WTC11 (cell line): ENCODE measurements at regions not wholly inside any gene's neighbourhood (a gene's known extent, or its start where the extent isn't known, plus 50 kb on each side); places are given as distances from the start of the nearest gene placed in this dataset.

Experiments
- ATAC-seq: fragments of 200-7000 bp; cut with Tn5 transposase; 2 replicates; pipeline ENCODE4 v1.10.0; 2021; ENCODE audit warnings: mild to moderate bottlenecking, moderate library complexity
- CTCF ChIA-PET: fragments of 300-600 bp; sonication (Branson Sonifier 250); formaldehyde crosslinking; loops from one replicate; lab custom pipeline; 2021; ENCODE audit warnings: antibody characterized with exemption; lab: Charles Lee
- POLR2A ChIA-PET: fragments of 350-600 bp; sonication (Branson Sonifier 250); formaldehyde crosslinking; loops from one replicate; lab custom pipeline; 2021; ENCODE audit warnings: antibody characterized with exemption; lab: Charles Lee
- DNase-seq: peaks from one replicate; pipeline ENCODE4 v3.0.0; 2021; ENCODE audit warnings: low spot score
- H3K27ac Mint-ChIP-seq: 2 replicates; pipeline ENCODE4 v1.8.0; 2021; ENCODE audit warnings: mixed read lengths
- H3K27me3 Mint-ChIP-seq: 2 replicates; pipeline ENCODE4 v1.8.0; 2021; ENCODE audit warnings: low read depth, mild to moderate bottlenecking, moderate library complexity, mixed read lengths
- H3K36me3 Mint-ChIP-seq: 2 replicates; pipeline ENCODE4 v1.8.0; 2021; ENCODE audit warnings: mixed read lengths
- H3K4me1 Mint-ChIP-seq: 2 replicates; pipeline ENCODE4 v1.8.0; 2022; ENCODE audit warnings: mixed read lengths
- H3K4me3 Mint-ChIP-seq: 2 replicates; pipeline ENCODE4 v1.8.0; 2021; ENCODE audit warnings: mild to moderate bottlenecking, moderate library complexity, mixed read lengths
- H3K9me3 Mint-ChIP-seq: 2 replicates; pipeline ENCODE4 v1.8.0; 2021; ENCODE audit warnings: mixed read lengths
- ATF1 ChIP-seq: sonication (generic); formaldehyde crosslinking; IDR thresholded peaks from 2 replicates; pipeline ENCODE4 v1.8.1; 2023; ENCODE audit warnings: mild to moderate bottlenecking, moderate library complexity, missing genetic modification reagents
- E2F1 ChIP-seq: sonication (generic); formaldehyde crosslinking; IDR thresholded peaks from 2 replicates; pipeline ENCODE4 v1.8.0; 2022; ENCODE audit warnings: mild to moderate bottlenecking, missing genetic modification reagents
- E2F5 ChIP-seq: sonication (generic); formaldehyde crosslinking; IDR thresholded peaks from 2 replicates; pipeline ENCODE4 v1.8.1; 2022; ENCODE audit warnings: mild to moderate bottlenecking, moderate library complexity, missing genetic modification reagents
- ELF4 ChIP-seq: sonication (generic); formaldehyde crosslinking; IDR thresholded peaks from 2 replicates; pipeline ENCODE4 v1.8.1; 2022; ENCODE audit warnings: low read depth, mild to moderate bottlenecking, moderate library complexity, missing genetic modification reagents
- EMX1 ChIP-seq: fragments of 250-450 bp; sonication (Bioruptor Pico); IDR thresholded peaks from 2 replicates; pipeline ENCODE4 v1.8.0; 2021; ENCODE audit warnings: mild to moderate bottlenecking
- ESRRA ChIP-seq: sonication (generic); formaldehyde crosslinking; IDR thresholded peaks from 2 replicates; pipeline ENCODE4 v1.8.1; 2022; ENCODE audit warnings: mild to moderate bottlenecking, missing genetic modification reagents, borderline replicate concordance
- ETV6 ChIP-seq: sonication (generic); formaldehyde crosslinking; IDR thresholded peaks from 2 replicates; pipeline ENCODE4 v1.8.1; 2022; ENCODE audit warnings: mild to moderate bottlenecking, missing genetic modification reagents
- FOXP4 ChIP-seq: sonication (generic); formaldehyde crosslinking; IDR thresholded peaks from 2 replicates; pipeline ENCODE4 v1.8.0; 2022; ENCODE audit warnings: mild to moderate bottlenecking, missing genetic modification reagents
- GRHL2 ChIP-seq: fragments of 250-450 bp; sonication (Bioruptor Pico); IDR thresholded peaks from 2 replicates; pipeline ENCODE4 v1.8.0; 2022; ENCODE audit warnings: mild to moderate bottlenecking, moderate library complexity; ENCODE audit not compliant: insufficient replicate concordance, severe bottlenecking
- IRF1 ChIP-seq: sonication (generic); formaldehyde crosslinking; IDR thresholded peaks from 2 replicates; pipeline ENCODE4 v1.8.0; 2023; ENCODE audit warnings: missing genetic modification reagents
- NR1H2 ChIP-seq: sonication (generic); formaldehyde crosslinking; IDR thresholded peaks from 2 replicates; pipeline ENCODE4 v1.9.0; 2021; ENCODE audit warnings: mild to moderate bottlenecking, moderate library complexity, missing genetic modification reagents
- NR2C2 ChIP-seq: sonication (generic); formaldehyde crosslinking; IDR thresholded peaks from 2 replicates; pipeline ENCODE4 v1.8.0; 2022; ENCODE audit warnings: mild to moderate bottlenecking, missing genetic modification reagents
- PREB ChIP-seq: sonication (generic); formaldehyde crosslinking; IDR thresholded peaks from 2 replicates; pipeline ENCODE4 v1.8.1; 2022; ENCODE audit warnings: mild to moderate bottlenecking, missing genetic modification reagents, moderate library complexity, borderline replicate concordance
- SMAD4 ChIP-seq: sonication (generic); formaldehyde crosslinking; IDR thresholded peaks from 2 replicates; pipeline ENCODE4 v1.8.0; 2022; ENCODE audit warnings: mild to moderate bottlenecking, missing genetic modification reagents
- TCF7 ChIP-seq: sonication (generic); formaldehyde crosslinking; IDR thresholded peaks from 2 replicates; pipeline ENCODE4 v1.8.0; 2022; ENCODE audit warnings: mild to moderate bottlenecking, low read depth, missing genetic modification reagents, moderate library complexity
- TEAD4 ChIP-seq: sonication (generic); formaldehyde crosslinking; IDR thresholded peaks from 2 replicates; pipeline ENCODE4 v1.8.0; 2022; ENCODE audit warnings: mild to moderate bottlenecking, missing genetic modification reagents
- TP53 ChIP-seq: sonication (generic); formaldehyde crosslinking; IDR thresholded peaks from 2 replicates; pipeline ENCODE4 v1.8.1; 2023; ENCODE audit warnings: mild to moderate bottlenecking, missing genetic modification reagents
- USF2 ChIP-seq: sonication (generic); formaldehyde crosslinking; IDR thresholded peaks from 2 replicates; pipeline ENCODE4 v1.8.1; 2023; ENCODE audit warnings: mild to moderate bottlenecking, missing genetic modification reagents, moderate library complexity
- ZBTB21 ChIP-seq: sonication (generic); formaldehyde crosslinking; IDR thresholded peaks from 2 replicates; pipeline ENCODE4 v1.8.1; 2023; ENCODE audit warnings: mild to moderate bottlenecking, missing genetic modification reagents, borderline replicate concordance
- ZNF232 ChIP-seq: sonication (generic); formaldehyde crosslinking; IDR thresholded peaks from 2 replicates; pipeline ENCODE4 v1.8.0; 2022; ENCODE audit warnings: mild to moderate bottlenecking, missing genetic modification reagents
- ZNF423 ChIP-seq: fragments of 250-450 bp; sonication (Bioruptor Pico); IDR thresholded peaks from 2 replicates; pipeline ENCODE4 v2.1.2; 2022; ENCODE audit warnings: mild to moderate bottlenecking, moderate library complexity
- ZNF425 ChIP-seq: fragments of 250-450 bp; sonication (Bioruptor Pico); conservative IDR thresholded peaks from 2 replicates; pipeline ENCODE4 v1.9.0; 2021; ENCODE audit warnings: mild to moderate bottlenecking
- ZNF532 ChIP-seq: fragments of 250-450 bp; sonication (Bioruptor Pico); IDR thresholded peaks from 2 replicates; pipeline ENCODE4 v1.9.0; 2021; ENCODE audit warnings: mild to moderate bottlenecking, borderline replicate concordance

GRCh38 chr1:2941040-2941439, 80.2 kb upstream of the ACTRT2 start:
- ATAC-seq (no peak), DNase-seq (no peak)
- peaks cover 24% of the 10 kb centered on the region for H3K27me3 Mint-ChIP-seq
- peaks cover 33% of the 10 kb centered on the region for H3K9me3 Mint-ChIP-seq
- no peak for TF ChIP-seq ZNF423 (CRISPR knock-in tag)
- TF ChIP-seq PREB (CRISPR knock-in tag) = no peak
- no peak for TF ChIP-seq EMX1 (CRISPR knock-in tag)
- TF ChIP-seq USF2 (CRISPR knock-in tag) = no peak
- TF ChIP-seq E2F5 (CRISPR knock-in tag) = no peak
- no peak for TF ChIP-seq SMAD4 (CRISPR knock-in tag)
- TF ChIP-seq ELF4 (CRISPR knock-in tag) = no peak
- ChIA-PET CTCF (no interaction called here), POLR2A (no interaction called here)
- H3K4me1 Mint-ChIP-seq = no peaks in the 10 kb centered on the region
- no peak overlapping the region for H3K4me3 Mint-ChIP-seq
- H3K27ac Mint-ChIP-seq = no peak overlapping the region
- H3K36me3 Mint-ChIP-seq = peaks cover 30% of the 10 kb centered on the region

- peaks cover 33% of the 10 kb centered on the region for H3K9me3 Mint-ChIP-seq
- DNase-seq (no peak), ATAC-seq (no peak)
- ChIA-PET CTCF (no interaction called here), POLR2A (no interaction called here)
- peaks cover 24% of the 10 kb centered on the region for H3K27me3 Mint-ChIP-seq
- peaks cover 33% of the 10 kb centered on the region for H3K36me3 Mint-ChIP-seq
- H3K4me3 Mint-ChIP-seq = no peak overlapping the region
- no peak overlapping the region for H3K27ac Mint-ChIP-seq
- H3K4me1 Mint-ChIP-seq = no peaks in the 10 kb centered on the region
- TF ChIP-seq ATF1 (CRISPR knock-in tag) (no peak), EMX1 (CRISPR knock-in tag) (no peak), ZNF232 (CRISPR knock-in tag) (no peak), ZBTB21 (CRISPR knock-in tag) (no peak), NR1H2 (CRISPR knock-in tag) (no peak), GRHL2 (CRISPR knock-in tag) (no peak), ZNF425 (no peak), TEAD4 (CRISPR knock-in tag) (no peak), TP53 (CRISPR knock-in tag) (no peak), ESRRA (CRISPR knock-in tag) (no peak), TCF7 (CRISPR knock-in tag) (no peak), FOXP4 (CRISPR knock-in tag) (no peak), E2F1 (CRISPR knock-in tag) (no peak), ETV6 (CRISPR knock-in tag) (no peak), NR2C2 (CRISPR knock-in tag) (no peak), IRF1 (CRISPR knock-in tag) (no peak), ZNF532 (CRISPR knock-in tag) (no peak)
Observed at GRCh38 chr1:2941907-2942306, 79.4 kb upstream of the ACTRT2 start.
